ENCODE measurements at regions not wholly inside any gene's neighbourhood (a gene's known extent, or its start where the extent isn't known, plus 50 kb on each side); places are given as distances from the start of the nearest gene placed in this dataset.
"Not testable (repeated sequence)": the region's sequence is repeated elsewhere in the genome, so short reads cannot be mapped to it uniquely, and the experiment has no call there.

- Histone ChIP-seq H4K20me1 (ENCODE audit: insufficient read depth, low read length) (no peaks in the 10 kb centered on the region), H3K27ac (ENCODE audit: low read depth in 1 of 2, low read length in 2 of 2) (no peak overlapping the region), H3K4me3 (replicated peaks in 1 of 3; ENCODE audit: low read depth in 2 of 3, low read length in 3 of 3) (no peak overlapping the region), H3K4me2 (replicated peaks; ENCODE audit: extremely low read depth, low read length, poor library complexity, severe bottlenecking) (no peak overlapping the region), H3K36me3 (replicated peaks in 1 of 2; ENCODE audit: control insufficient read depth in 1 of 2, insufficient read depth in 2 of 2, low read length in 2 of 2) (no peaks in the 10 kb centered on the region), H3K9me3 (replicated peaks in 1 of 2; ENCODE audit: control insufficient read depth in 1 of 2, insufficient read depth in 1 of 2, low read length in 2 of 2) (no peaks in the 10 kb centered on the region), H3K9ac (ENCODE audit: insufficient read depth, low read length, poor library complexity, severe bottlenecking) (no peak overlapping the region), H3K27me3 (ENCODE audit: control insufficient read depth in 2 of 2, insufficient read depth in 2 of 2, low read length in 2 of 2) (no peaks in the 10 kb centered on the region), H3K79me2 (ENCODE audit: insufficient read depth, low read length) (no peaks in the 10 kb centered on the region), H3K4me1 (ENCODE audit: control insufficient read depth in 1 of 2, insufficient read depth in 2 of 2, low read length in 2 of 2) (no peaks in the 10 kb centered on the region), H2AFZ (ENCODE audit: insufficient read depth, low read depth, low read length, poor library complexity, severe bottlenecking) (no peak overlapping the region)
- H3K27ac Mint-ChIP-seq = no peak overlapping the region
- H3K4me1 Mint-ChIP-seq = no peaks in the 10 kb centered on the region
- no peak for TF ChIP-seq CTCF (IDR thresholded peaks at IDR 0.05)
- H3K36me3 Mint-ChIP-seq = no peaks in the 10 kb centered on the region
- peaks cover 0 to 10% (median 2%) of the 10 kb centered on the region in 7 donors for H3K9me3 Mint-ChIP-seq
- no peak for DNase-seq
- peaks cover 0 to 1% (median 0%) of the 10 kb centered on the region in 3 donors for H3K27me3 Mint-ChIP-seq (ENCODE audit: low read depth in 3 of 3)
- no peak overlapping the region for H3K4me3 Mint-ChIP-seq
- no CpG with 5 or more reads among the region's 1 CpG for WGBS (ENCODE audit: insufficient coverage)
- intact Hi-C loops (cut with micrococcal nuclease) = no loop called here
These were observed 574.7 kb downstream of the TBC1D32 start for GRCh38 chr6:120759570-120759969.

- H3K4me2 ChIP-seq (replicated peaks; ENCODE audit: extremely low read depth, low read length, poor library complexity, severe bottlenecking); H3K27ac ChIP-seq (ENCODE audit: low read depth in 1 of 2, low read length in 2 of 2); H2AFZ ChIP-seq (ENCODE audit: insufficient read depth, low read depth, low read length, poor library complexity, severe bottlenecking); H3K9ac ChIP-seq (ENCODE audit: insufficient read depth, low read length, poor library complexity, severe bottlenecking); H3K4me1 Mint-ChIP-seq; H3K4me1 ChIP-seq (ENCODE audit: control insufficient read depth in 1 of 2, insufficient read depth in 2 of 2, low read length in 2 of 2); H3K36me3 ChIP-seq (replicated peaks in 1 of 2; ENCODE audit: control insufficient read depth in 1 of 2, insufficient read depth in 2 of 2, low read length in 2 of 2); H4K20me1 ChIP-seq (ENCODE audit: insufficient read depth, low read length); H3K4me3 Mint-ChIP-seq; intact Hi-C loops (cut with micrococcal nuclease); DNase-seq; H3K36me3 Mint-ChIP-seq; H3K79me2 ChIP-seq (ENCODE audit: insufficient read depth, low read length); H3K9me3 ChIP-seq (replicated peaks in 1 of 2; ENCODE audit: control insufficient read depth in 1 of 2, insufficient read depth in 1 of 2, low read length in 2 of 2); H3K27me3 ChIP-seq (ENCODE audit: control insufficient read depth in 2 of 2, insufficient read depth in 2 of 2, low read length in 2 of 2); H3K4me3 ChIP-seq (replicated peaks in 1 of 3; ENCODE audit: low read depth in 2 of 3, low read length in 3 of 3); H3K27me3 Mint-ChIP-seq (ENCODE audit: low read depth in 3 of 3); H3K27ac Mint-ChIP-seq: not testable (repeated sequence)
- H3K9me3 Mint-ChIP-seq = peaks cover 5 to 17% (median 7%) of the 10 kb centered on the region in 7 donors
- whole genome bisulfite sequencing (ENCODE audit: insufficient coverage) = 86% methylated on average over 7 of the region's 12 CpGs
These were observed 585.7 kb downstream of the TBC1D32 start for GRCh38 chr6:120748574-120748973.
